A673 (cell line): ENCODE measurements at regions not wholly inside any gene's neighbourhood (a gene's known extent, or its start where the extent isn't known, plus 50 kb on each side); places are given as distances from the start of the nearest gene placed in this dataset.

Experiments used
- BruUV-seq: library from RNA; stranded (reverse); fragments of 400-500 nt; replicated peaks from 2 replicates; lab custom pipeline; 2021; lab: Mats Ljungman, UMichigan
- CTCF ChIA-PET: fragments of 300-600 bp; sonication (Branson Sonifier 250); formaldehyde crosslinking; loops from one replicate; lab custom pipeline; 2022; ENCODE audit warnings: antibody characterized with exemption; lab: Charles Lee
- POLR2A ChIA-PET: fragments of 300-600 bp; sonication (Branson Sonifier 250); formaldehyde crosslinking; loops from one replicate; lab custom pipeline; 2022; ENCODE audit warnings: antibody characterized with exemption; ENCODE audit not compliant: low non-redundant PET; lab: Charles Lee
- DNase-seq: peaks from one replicate; pipeline ENCODE4 v3.0.0-alpha.2; 2015; ENCODE audit warnings: low spot score
- H3K27ac ChIP-seq: fragments of 200-600 bp; sonication (generic); 2 replicates; pipeline ENCODE4 v1.5.1; 2016; ENCODE audit warnings: mixed run types, low read depth, mild to moderate bottlenecking, mixed read lengths, antibody characterized with exemption, low read length; ENCODE audit not compliant: poor library complexity, severe bottlenecking
- H3K27me3 ChIP-seq: fragments of 200-600 bp; sonication (generic); replicated peaks from 2 replicates; pipeline ENCODE4 v1.6.1; 2017; ENCODE audit warnings: mixed run types, low read depth, mild to moderate bottlenecking, mixed read lengths, antibody characterized with exemption, low read length; ENCODE audit not compliant: insufficient read depth, poor library complexity
- H3K36me3 ChIP-seq: fragments of 200-600 bp; sonication (generic); 2 replicates; pipeline ENCODE4 v1.6.1; 2016; ENCODE audit warnings: mixed run types, mild to moderate bottlenecking, mixed read lengths, antibody characterized with exemption, low read length; ENCODE audit not compliant: insufficient read depth, poor library complexity, severe bottlenecking
- H3K4me1 ChIP-seq: fragments of 200-600 bp; sonication (generic); 2 replicates; pipeline ENCODE4 v1.6.1; 2017; ENCODE audit warnings: mixed run types, mild to moderate bottlenecking, mixed read lengths, antibody characterized with exemption, low read length; ENCODE audit not compliant: insufficient read depth, poor library complexity, severe bottlenecking
- H3K4me3 ChIP-seq: fragments of 200-600 bp; sonication (generic); 2 replicates; pipeline ENCODE4 v1.5.1; 2016; ENCODE audit warnings: low read depth, mixed run types, mild to moderate bottlenecking, mixed read lengths, low read length; ENCODE audit not compliant: poor library complexity, severe bottlenecking
- H3K9me3 ChIP-seq: fragments of 200-600 bp; sonication (generic); 2 replicates; pipeline ENCODE4 v1.6.1; 2016; ENCODE audit warnings: mixed run types, low read depth, mild to moderate bottlenecking, mixed read lengths, antibody characterized with exemption, low read length; ENCODE audit not compliant: poor library complexity, severe bottlenecking
- EZH2 ChIP-seq: fragments of 200-600 bp; sonication (generic); IDR thresholded peaks from 2 replicates; pipeline ENCODE4 v1.6.1; 2017; ENCODE audit warnings: borderline replicate concordance, low read depth, mild to moderate bottlenecking, mixed read lengths, antibody characterized with exemption, low read length; ENCODE audit not compliant: poor library complexity, severe bottlenecking
- intact Hi-C: fragments of 100-400 bp; cut with micrococcal nuclease; formaldehyde crosslinking; loops from one replicate; pipeline ENCODE4 v1.10.0; 2022; ENCODE audit not compliant: unreplicated experiment
- TF ChIP-seq, protein P1 (sequence below): fragments of 300-800, 200-600 bp; sonication (generic); conservative IDR thresholded peaks from 2 replicates; pipeline ENCODE4 v1.5.1; 2017; ENCODE audit warnings: low read depth, mild to moderate bottlenecking, antibody characterized with exemption, low read length, moderate library complexity, mixed read lengths

DNA sequence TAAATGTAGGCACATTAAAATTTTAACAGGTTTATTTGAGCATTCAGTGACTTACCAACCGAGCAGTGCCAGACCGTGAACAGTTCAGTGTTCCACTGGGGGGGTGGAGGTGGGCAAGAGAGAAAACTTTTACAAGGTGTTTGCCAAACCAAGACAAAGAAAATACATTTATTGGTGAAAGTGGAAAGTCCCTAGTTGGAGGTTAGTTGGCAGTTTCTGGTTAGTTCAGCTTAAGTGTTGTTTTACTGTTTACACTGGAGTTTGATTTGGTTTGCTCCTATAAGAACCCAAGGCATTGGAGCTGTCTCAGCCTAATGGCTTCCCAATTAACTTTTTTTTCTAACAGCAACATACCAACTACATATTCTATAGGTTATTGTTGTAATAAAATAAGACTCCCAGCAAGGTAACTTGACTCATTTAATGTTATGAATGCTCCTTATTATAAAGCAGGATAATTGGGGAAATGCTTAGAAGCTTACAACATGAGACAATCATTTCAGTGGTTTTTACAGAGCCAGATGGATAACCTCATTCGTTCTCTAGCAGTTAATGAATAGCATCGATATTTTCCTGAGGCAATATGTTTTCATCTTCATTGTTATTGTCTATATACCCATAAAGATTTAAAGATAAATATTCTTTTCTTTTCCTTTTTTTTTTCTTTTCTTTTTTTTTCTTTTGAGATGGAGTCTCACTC, 115.8 kb downstream of the ETNK1 start:
- no peaks in the 10 kb centered on the region for H3K36me3 ChIP-seq
- H3K27ac ChIP-seq: no peak overlapping the region
- no TSS peak for BruUV-seq
- H3K27me3 ChIP-seq: no peaks in the 10 kb centered on the region
- POLR2A ChIA-PET: no interaction called here
- intact Hi-C loops: no loop called here
- CTCF ChIA-PET: no interaction called here
- H3K9me3 ChIP-seq: no peaks in the 10 kb centered on the region
- no peak for TF ChIP-seq EZH2
- TF ChIP-seq, protein P1, sequence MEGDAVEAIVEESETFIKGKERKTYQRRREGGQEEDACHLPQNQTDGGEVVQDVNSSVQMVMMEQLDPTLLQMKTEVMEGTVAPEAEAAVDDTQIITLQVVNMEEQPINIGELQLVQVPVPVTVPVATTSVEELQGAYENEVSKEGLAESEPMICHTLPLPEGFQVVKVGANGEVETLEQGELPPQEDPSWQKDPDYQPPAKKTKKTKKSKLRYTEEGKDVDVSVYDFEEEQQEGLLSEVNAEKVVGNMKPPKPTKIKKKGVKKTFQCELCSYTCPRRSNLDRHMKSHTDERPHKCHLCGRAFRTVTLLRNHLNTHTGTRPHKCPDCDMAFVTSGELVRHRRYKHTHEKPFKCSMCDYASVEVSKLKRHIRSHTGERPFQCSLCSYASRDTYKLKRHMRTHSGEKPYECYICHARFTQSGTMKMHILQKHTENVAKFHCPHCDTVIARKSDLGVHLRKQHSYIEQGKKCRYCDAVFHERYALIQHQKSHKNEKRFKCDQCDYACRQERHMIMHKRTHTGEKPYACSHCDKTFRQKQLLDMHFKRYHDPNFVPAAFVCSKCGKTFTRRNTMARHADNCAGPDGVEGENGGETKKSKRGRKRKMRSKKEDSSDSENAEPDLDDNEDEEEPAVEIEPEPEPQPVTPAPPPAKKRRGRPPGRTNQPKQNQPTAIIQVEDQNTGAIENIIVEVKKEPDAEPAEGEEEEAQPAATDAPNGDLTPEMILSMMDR: no peak
- H3K4me3 ChIP-seq: no peak overlapping the region
- H3K4me1 ChIP-seq: no peaks in the 10 kb centered on the region
- no peak for DNase-seq

DNA sequence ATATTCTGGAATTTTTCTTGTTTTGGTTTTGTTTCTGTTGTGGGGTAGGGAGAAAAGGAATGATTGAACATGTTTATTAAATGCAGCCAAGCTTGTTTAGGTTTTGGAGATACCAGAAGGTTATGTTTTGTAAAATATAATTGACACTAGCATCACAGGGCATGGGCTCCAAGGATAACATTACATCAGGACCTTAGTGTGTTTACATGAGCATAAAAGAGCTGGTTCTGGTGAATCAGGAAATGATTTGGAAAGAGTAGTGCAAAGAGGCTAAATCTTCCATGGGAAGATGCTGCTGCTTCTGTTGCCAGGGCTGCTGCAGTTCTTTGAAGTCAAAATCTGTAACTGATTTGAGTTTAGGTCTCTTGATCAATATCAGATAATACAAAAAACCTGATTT, 118.7 kb downstream of the ETNK1 start:
- no TSS peak for BruUV-seq
- intact Hi-C loops: no loop called here
- CTCF ChIA-PET: no interaction called here
- Histone ChIP-seq H3K4me3 (no peak overlapping the region), H3K27me3 (no peaks in the 10 kb centered on the region), H3K9me3 (no peaks in the 10 kb centered on the region), H3K4me1 (peaks cover 4% of the 10 kb centered on the region), H3K36me3 (no peaks in the 10 kb centered on the region), H3K27ac (no peak overlapping the region)
- POLR2A ChIA-PET: no interaction called here
- TF ChIP-seq, protein P1: no peak
- no peak for TF ChIP-seq EZH2
- no peak for DNase-seq

DNA sequence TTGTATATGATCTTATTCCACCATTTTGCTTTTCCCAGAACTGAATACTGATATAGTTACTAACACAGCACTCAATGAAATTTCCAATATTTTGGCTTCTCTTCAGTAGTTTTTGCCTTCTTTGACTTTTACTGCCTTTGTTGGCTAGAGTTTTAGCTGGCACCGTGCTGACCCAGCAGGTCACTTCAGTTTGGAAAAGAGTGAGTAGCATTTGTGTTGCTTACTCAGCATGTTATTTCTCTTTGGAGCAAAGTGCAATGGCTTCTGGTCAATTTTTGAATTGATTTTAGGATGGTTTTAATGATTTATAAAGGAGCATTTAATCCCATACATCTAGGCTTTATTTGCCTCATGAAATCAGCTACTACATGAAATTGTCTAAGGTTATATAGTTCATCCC, 119.2 kb downstream of the ETNK1 start:
- Histone ChIP-seq H3K27ac (no peak overlapping the region), H3K4me3 (no peak overlapping the region), H3K9me3 (no peaks in the 10 kb centered on the region), H3K36me3 (no peaks in the 10 kb centered on the region), H3K4me1 (peaks cover 4% of the 10 kb centered on the region), H3K27me3 (peaks cover 1% of the 10 kb centered on the region)
- no peak for DNase-seq
- TF ChIP-seq, protein P1: no peak
- no peak for TF ChIP-seq EZH2
- ChIA-PET POLR2A (no interaction called here), CTCF (no interaction called here)
- BruUV-seq: no TSS peak
- intact Hi-C loops: no loop called here
